Lower lobe of right lung (tissue), 2 donors: ENCODE measurements at regions not wholly inside any gene's neighbourhood (a gene's known extent, or its start where the extent isn't known, plus 50 kb on each side); places are given as distances from the start of the nearest gene placed in this dataset.
A peak's percentile ranks its signal among the peaks of the same experiment; 100 is the strongest.

ENCODE experiments used
- ATAC-seq, 2 donors: fragments of 200-7000 bp; cut with Tn5 transposase; one replicate each; pipeline ENCODE4 v1.9.1; 2020 to 2022; ENCODE audit warnings: mild to moderate bottlenecking in 2 of 2, moderate library complexity in 2 of 2
- DNase-seq: peaks from one replicate; pipeline ENCODE4 v3.0.0-alpha.2; 2020
- H3K27ac ChIP-seq: fragments of 200-600 bp; one replicate; pipeline ENCODE4 v1.8.0; 2022
- H3K27me3 ChIP-seq: fragments of 200-600 bp; one replicate; pipeline ENCODE4 v1.8.0; 2022; ENCODE audit warnings: low read depth
- H3K36me3 ChIP-seq: fragments of 200-600 bp; one replicate; pipeline ENCODE4 v1.8.0; 2022; ENCODE audit warnings: mild to moderate bottlenecking
- H3K4me1 ChIP-seq: fragments of 200-600 bp; one replicate; pipeline ENCODE4 v1.8.0; 2022
- H3K4me3 ChIP-seq: fragments of 200-600 bp; one replicate; pipeline ENCODE4 v1.8.0; 2022; ENCODE audit warnings: mild to moderate bottlenecking
- H3K9me3 ChIP-seq: fragments of 200-600 bp; one replicate; pipeline ENCODE4 v1.8.0; 2022
- CTCF ChIP-seq: fragments of 200-600 bp; IDR thresholded peaks from one replicate; pipeline ENCODE4 v1.8.0; 2022; ENCODE audit warnings: antibody characterized with exemption, mild to moderate bottlenecking
- intact Hi-C: fragments of 100-400 bp; cut with DNase I; formaldehyde crosslinking; loops from one replicate; pipeline ENCODE4 v1.11.0; 2022
- donor health status: DM: no; HTN: yes; CAD: no; lungs with severe emphysema.

DNA sequence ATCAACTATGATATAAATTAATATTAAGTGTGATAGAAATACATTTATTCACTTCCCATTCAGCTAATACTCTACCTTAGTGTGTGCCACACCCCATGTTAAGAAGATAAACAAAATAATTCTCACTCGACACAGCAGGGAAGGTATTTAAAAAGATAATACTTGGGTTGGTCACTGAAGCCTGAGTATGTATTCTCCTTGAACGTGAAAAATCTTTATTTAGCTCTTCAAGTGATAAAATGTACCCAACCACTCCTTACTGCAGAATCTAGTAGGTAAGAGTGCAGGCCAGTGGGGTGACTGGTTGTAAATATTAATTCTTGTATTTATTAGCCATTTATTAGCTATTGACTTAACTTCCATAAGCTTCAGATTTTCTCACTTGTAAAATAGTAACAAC is 372.7 kb upstream of the THBS1 start:
- no peaks in the 10 kb centered on the region for H3K4me1 ChIP-seq
- H3K27me3 ChIP-seq = no peaks in the 10 kb centered on the region
- DNase-seq = no peak
- H3K4me3 ChIP-seq = no peak overlapping the region
- H3K36me3 ChIP-seq = no peaks in the 10 kb centered on the region
- peaks cover 8% of the 10 kb centered on the region for H3K9me3 ChIP-seq
- no peak for TF ChIP-seq CTCF
- ATAC-seq = peak; percentile 27 to 54
- intact Hi-C loops = no loop called here
- no peak overlapping the region for H3K27ac ChIP-seq

DNA sequence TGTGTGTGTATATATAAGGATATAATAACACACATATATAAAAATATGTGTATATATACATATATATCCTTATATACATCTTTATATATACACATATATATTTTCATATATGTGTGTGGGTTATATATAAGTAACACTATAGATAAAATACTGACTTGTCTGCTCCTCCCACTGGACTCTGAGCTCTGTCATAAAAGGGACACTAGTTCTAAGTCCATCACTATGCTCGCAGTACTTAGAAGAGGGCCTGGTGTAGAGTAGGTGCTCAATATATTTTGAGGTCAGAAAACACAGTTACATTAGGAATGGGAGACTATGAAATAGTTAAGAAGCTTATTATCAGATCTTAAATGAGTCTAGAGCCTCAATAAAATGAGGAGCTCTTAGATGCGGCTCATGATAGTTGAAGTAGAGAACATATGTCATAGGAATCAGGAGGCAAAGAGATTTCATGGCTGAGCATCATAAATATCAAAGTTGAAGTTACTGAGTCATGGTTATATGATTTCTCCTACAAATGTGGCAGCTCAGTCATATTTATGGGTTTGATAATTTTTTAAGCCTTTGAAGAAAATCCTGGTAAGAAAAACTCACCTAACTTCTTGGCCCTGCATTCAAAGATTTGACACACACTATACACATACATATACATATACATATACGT is 371.2 kb upstream of the THBS1 start:
- intact Hi-C loops = no loop called here
- Histone ChIP-seq H3K9me3 (peaks cover 8% of the 10 kb centered on the region), H3K4me3 (no peak overlapping the region), H3K4me1 (no peaks in the 10 kb centered on the region), H3K27me3 (no peaks in the 10 kb centered on the region), H3K27ac (no peak overlapping the region), H3K36me3 (no peaks in the 10 kb centered on the region)
- no peak for TF ChIP-seq CTCF
- DNase-seq (no peak), ATAC-seq (no peak)

DNA sequence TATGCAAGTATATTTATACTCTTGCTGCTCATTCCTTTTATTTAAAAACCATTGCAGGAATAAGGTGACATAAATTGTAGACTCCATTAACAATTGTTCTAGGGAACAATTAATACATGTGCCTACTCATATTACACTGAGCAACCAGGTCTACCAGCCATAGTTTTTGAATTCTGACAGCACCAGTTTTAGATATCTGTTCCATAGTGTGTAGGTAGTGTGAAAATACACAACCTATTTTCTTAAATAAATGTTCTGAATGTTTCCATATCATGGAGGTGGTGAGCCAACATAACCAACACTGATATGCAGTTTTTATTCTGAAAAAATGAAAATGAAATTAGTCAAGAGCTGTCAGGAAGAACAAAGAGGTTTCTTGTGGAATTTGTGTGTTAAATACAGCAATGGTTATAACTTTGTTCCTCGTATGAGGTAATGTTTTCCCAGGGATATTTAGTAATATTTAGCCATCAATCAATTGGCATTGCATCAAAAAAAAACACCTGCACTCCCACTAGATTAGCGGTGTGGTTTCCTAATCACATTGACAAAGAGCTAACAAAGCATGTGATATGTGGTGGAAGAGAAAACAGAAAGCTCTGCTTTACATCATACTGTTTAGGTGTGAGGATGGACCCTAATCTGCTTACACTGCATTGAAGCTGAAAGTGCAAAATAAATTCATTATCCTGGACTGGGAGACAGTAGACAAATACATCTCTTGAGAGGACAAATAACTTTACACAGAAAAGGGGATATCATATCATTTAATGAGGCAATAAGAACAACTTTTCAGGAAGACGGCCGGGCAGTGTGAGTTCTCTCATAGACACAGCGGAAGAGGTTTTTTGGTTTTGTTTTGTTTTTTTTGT is 369.5 kb upstream of the THBS1 start:
- H3K27ac ChIP-seq = no peak overlapping the region
- no peaks in the 10 kb centered on the region for H3K27me3 ChIP-seq
- intact Hi-C loops = no loop called here
- DNase-seq (no peak), ATAC-seq (no peak)
- no peak overlapping the region for H3K4me3 ChIP-seq
- peaks cover 8% of the 10 kb centered on the region for H3K9me3 ChIP-seq
- H3K4me1 ChIP-seq = no peaks in the 10 kb centered on the region
- TF ChIP-seq CTCF = no peak
- H3K36me3 ChIP-seq = no peaks in the 10 kb centered on the region

DNA sequence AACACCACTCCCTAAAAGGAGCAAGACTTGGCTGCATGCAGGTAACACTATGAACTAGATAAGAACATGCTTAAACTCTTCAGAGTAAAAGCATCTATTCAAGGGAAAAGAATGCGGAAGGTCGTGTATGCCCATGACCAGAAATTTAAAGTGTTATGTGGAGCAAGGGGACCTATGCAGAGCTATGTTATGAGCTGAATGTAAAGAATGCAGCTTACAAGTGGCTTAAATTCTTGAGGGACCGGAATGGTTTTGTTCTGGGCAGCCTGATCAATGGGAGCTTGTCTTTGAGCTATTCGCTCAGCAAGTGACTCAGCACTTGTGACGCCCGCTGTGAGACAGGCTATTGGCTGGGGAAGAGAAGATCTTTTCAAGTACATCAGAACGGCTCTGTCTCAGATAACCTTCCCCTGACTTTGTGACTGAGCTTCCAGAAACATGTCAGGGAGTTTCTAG is 367.5 kb upstream of the THBS1 start:
- no peak for TF ChIP-seq CTCF
- ATAC-seq = peak; percentile 92 to 98

DNA sequence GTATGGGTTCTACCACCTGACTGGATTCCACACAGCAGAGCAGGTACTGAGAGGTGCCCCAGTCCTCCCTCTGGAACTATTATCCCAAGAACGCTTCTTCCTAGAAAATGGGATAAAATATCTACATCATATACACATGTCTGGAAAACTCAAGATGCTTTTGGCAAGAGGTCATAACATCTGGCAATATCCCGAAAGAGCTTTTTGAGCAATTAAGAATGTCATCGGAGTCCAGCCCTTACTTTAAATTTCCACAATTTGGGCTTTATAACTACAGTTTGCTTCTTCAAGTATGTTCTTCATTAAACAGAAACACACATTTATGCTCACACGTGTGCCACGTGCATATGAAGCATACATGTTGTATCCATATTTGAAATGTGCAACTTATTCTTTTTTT is 365.9 kb upstream of the THBS1 start:
- no peak for TF ChIP-seq CTCF
- H3K9me3 ChIP-seq = peaks cover 8% of the 10 kb centered on the region
- intact Hi-C loops = no loop called here
- DNase-seq (no peak), ATAC-seq (no peak)
- no peak overlapping the region for H3K4me3 ChIP-seq
- H3K27me3 ChIP-seq = no peaks in the 10 kb centered on the region
- no peaks in the 10 kb centered on the region for H3K36me3 ChIP-seq
- H3K27ac ChIP-seq = no peak overlapping the region
- no peaks in the 10 kb centered on the region for H3K4me1 ChIP-seq

More for the DNA sequence above, 367.5 kb upstream of the THBS1 start:
- H3K9me3 ChIP-seq = peaks cover 8% of the 10 kb centered on the region
- no peaks in the 10 kb centered on the region for H3K36me3 ChIP-seq
- H3K4me3 ChIP-seq = no peak overlapping the region
- no peak overlapping the region for H3K27ac ChIP-seq
- intact Hi-C loops = no loop called here
- DNase-seq = peak; percentile 57
- no peaks in the 10 kb centered on the region for H3K4me1 ChIP-seq
- no peaks in the 10 kb centered on the region for H3K27me3 ChIP-seq
